Prostate gland (tissue), 2 donors: ENCODE measurements at regions not wholly inside any gene's neighbourhood (a gene's known extent, or its start where the extent isn't known, plus 50 kb on each side); places are given as distances from the start of the nearest gene placed in this dataset.

ENCODE experiments used
- DNase-seq: peaks from one replicate; pipeline ENCODE4 v3.0.0-alpha.2; 2019; ENCODE audit warnings: low spot score
- H3K27ac ChIP-seq, 2 donors: fragments of 200-600 bp; sonication (generic); 2 replicates each; pipeline ENCODE4 v1.5.1; 2017 to 2019
- H3K27me3 ChIP-seq: fragments of 200-600 bp; sonication (generic); replicated peaks from 2 replicates; pipeline ENCODE4 v1.5.1; 2019; ENCODE audit not compliant: insufficient read depth
- H3K36me3 ChIP-seq, 2 donors: fragments of 200-600 bp; sonication (generic); 1 replicate in 1 of 2; 2 replicates in 1 of 2; pipeline versions ENCODE4 v1.5.1 to v1.8.1; 2017 to 2019
- H3K4me1 ChIP-seq: fragments of 200-600 bp; sonication (generic); replicated peaks from 2 replicates; pipeline ENCODE4 v1.5.1; 2019
- H3K4me3 ChIP-seq, 2 donors: fragments of 200-600 bp; sonication (generic); 2 replicates each; pipeline ENCODE4 v1.5.1; 2017 to 2019
- H3K9me3 ChIP-seq: fragments of 200-600 bp; sonication (generic); 2 replicates; pipeline ENCODE4 v1.5.1; 2017
- POLR2A ChIP-seq: fragments of 450-650 bp; IDR thresholded peaks from one replicate; pipeline ENCODE4 v1.6.1; 2016; ENCODE audit warnings: antibody characterized with exemption, mild to moderate bottlenecking
- POLR2AphosphoS5 ChIP-seq: sonication (generic); formaldehyde crosslinking; IDR thresholded peaks from one replicate; pipeline ENCODE4 v1.6.1; 2017; ENCODE audit warnings: antibody characterized with exemption
- WGBS: methylation state at CpG from one replicate; pipeline ENCODE4 v1.1.5; 2018; 5-methylcytosine and 5-hydroxymethylcytosine counted together
- intact Hi-C: fragments of 100-400 bp; cut with DNase I; formaldehyde crosslinking; loops from one replicate; pipeline ENCODE4 v1.14.2; 2022
- TF ChIP-seq, protein P1 (sequence below), 4 experiments: fragments of 200-600 bp in 2 of 4; fragments of 450-650 bp in 2 of 4; sonication (generic) in 2 of 4; IDR thresholded peaks; 1 replicate in 3 of 4; 2 replicates in 1 of 4; pipeline ENCODE4 v1.5.1; 2016 to 2019; ENCODE audit warnings: antibody characterized with exemption in 4 of 4, mild to moderate bottlenecking in 2 of 4, moderate library complexity in 2 of 4

DNA sequence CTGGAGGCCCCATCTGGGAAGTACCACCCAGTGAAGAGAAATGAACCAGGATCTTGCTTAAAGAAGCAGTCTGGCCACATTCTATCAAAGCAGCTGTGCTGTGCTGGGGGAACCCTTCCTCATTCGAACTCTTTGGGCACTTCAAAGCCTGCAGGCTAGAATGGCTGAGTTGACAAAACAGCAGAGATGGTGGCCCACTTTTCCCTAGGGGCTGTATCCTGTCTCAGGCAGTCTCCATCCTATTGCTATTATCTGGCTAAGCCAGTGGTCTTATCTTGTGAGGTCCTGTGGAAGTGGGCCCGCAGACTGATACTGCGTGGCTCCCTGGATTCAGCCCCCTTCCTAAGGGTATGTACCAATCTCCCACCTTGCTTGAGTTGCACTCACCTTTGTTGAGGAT lies 114.3 kb downstream of the VSIG4 start:
- TF ChIP-seq, protein P1, sequence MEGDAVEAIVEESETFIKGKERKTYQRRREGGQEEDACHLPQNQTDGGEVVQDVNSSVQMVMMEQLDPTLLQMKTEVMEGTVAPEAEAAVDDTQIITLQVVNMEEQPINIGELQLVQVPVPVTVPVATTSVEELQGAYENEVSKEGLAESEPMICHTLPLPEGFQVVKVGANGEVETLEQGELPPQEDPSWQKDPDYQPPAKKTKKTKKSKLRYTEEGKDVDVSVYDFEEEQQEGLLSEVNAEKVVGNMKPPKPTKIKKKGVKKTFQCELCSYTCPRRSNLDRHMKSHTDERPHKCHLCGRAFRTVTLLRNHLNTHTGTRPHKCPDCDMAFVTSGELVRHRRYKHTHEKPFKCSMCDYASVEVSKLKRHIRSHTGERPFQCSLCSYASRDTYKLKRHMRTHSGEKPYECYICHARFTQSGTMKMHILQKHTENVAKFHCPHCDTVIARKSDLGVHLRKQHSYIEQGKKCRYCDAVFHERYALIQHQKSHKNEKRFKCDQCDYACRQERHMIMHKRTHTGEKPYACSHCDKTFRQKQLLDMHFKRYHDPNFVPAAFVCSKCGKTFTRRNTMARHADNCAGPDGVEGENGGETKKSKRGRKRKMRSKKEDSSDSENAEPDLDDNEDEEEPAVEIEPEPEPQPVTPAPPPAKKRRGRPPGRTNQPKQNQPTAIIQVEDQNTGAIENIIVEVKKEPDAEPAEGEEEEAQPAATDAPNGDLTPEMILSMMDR (IDR thresholded peaks at IDR 0.05) = no peak
- no peak for TF ChIP-seq POLR2A
- no peak for TF ChIP-seq POLR2AphosphoS5
- no peaks in the 10 kb centered on the region for H3K4me1 ChIP-seq
- H3K27me3 ChIP-seq = no peaks in the 10 kb centered on the region
- DNase-seq = no peak
- H3K36me3 ChIP-seq = no peaks in the 10 kb centered on the region
- WGBS = 84% methylated on average over 3 of the region's 3 CpGs
- no peak overlapping the region for H3K27ac ChIP-seq
- H3K4me3 ChIP-seq = no peak overlapping the region
- intact Hi-C loops = no loop called here
- no peaks in the 10 kb centered on the region for H3K9me3 ChIP-seq

DNA sequence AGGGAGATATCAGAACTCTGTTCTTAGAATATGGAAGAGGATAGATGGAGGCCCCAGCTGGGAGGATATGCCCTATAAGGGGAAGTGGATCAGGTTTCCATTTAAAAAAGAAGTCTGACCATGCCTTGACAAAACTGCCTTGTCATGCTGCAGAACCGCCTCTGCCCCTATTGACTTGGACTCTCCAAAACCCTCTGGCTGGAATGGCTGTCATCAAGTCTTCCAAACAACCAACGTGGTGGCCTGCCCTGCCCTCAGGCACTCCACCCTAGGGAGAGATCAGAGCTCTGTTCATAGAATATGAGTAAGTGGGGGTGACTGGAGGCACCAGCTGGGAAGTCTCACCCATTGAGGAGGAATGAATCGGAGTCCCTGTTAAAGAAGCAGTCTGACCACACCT lies 114.9 kb downstream of the VSIG4 start:
- Histone ChIP-seq H3K9me3 (no peaks in the 10 kb centered on the region), H3K36me3 (no peaks in the 10 kb centered on the region), H3K4me3 (no peak overlapping the region), H3K4me1 (no peaks in the 10 kb centered on the region), H3K27ac (no peak overlapping the region), H3K27me3 (no peaks in the 10 kb centered on the region)
- intact Hi-C loops = no loop called here
- TF ChIP-seq POLR2A = no peak
- TF ChIP-seq, protein P1 (IDR thresholded peaks at IDR 0.05) = no peak
- no peak for TF ChIP-seq POLR2AphosphoS5
- 76% methylated on average over 2 of the region's 3 CpGs for WGBS
- no peak for DNase-seq

DNA sequence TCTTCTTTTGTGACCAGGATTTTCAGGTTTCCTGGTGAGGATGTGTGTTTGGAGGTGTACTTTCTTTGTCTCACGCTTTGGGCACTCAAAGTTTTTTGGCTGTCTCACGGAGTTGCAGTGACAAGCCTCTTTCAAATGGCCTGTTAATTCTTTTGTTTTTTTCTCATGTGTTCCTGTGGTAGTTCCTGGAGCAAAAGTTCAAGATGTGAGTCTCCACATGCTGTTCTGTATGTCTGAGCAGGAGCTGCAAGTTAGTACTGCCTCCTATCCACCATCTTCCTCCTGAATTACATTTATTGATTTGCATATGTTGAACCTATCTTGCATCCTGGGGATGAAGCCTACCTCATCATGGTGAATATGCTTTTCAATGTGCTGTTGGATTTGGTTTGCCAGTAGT lies 118.5 kb downstream of the VSIG4 start:
- no peak for DNase-seq
- WGBS = 21% methylated on average over 2 of the region's 2 CpGs
- H3K9me3 ChIP-seq = no peaks in the 10 kb centered on the region
- no peak for TF ChIP-seq POLR2AphosphoS5
- TF ChIP-seq, protein P1 (IDR thresholded peaks at IDR 0.05) = no peak
- no peak for TF ChIP-seq POLR2A
- no peak overlapping the region for H3K27ac ChIP-seq
- H3K4me1 ChIP-seq = no peaks in the 10 kb centered on the region
- intact Hi-C loops = no loop called here
- no peak overlapping the region for H3K4me3 ChIP-seq
- H3K27me3 ChIP-seq = no peaks in the 10 kb centered on the region
- no peaks in the 10 kb centered on the region for H3K36me3 ChIP-seq

DNA sequence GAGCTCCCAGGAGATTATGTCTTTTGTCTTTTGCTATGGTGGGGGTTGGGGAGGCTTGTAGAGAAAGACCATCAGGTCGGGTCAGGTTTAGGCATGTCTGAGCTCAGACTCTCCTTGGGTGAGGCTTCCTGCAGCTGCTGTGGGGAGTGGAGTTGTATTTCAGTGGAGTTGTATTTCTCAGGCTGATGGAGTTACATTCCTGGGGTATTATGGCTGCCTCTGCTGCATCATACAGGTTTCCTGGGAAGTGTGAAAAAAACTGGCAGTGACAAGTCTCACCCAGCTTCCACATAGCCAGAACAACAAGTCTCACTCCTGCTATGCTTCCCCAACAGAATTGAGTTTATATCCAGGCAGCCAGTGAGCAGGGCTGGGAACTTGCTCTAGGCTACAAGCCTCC lies 119.3 kb downstream of the VSIG4 start:
- Histone ChIP-seq H3K9me3 (no peaks in the 10 kb centered on the region), H3K36me3 (no peaks in the 10 kb centered on the region), H3K27ac (no peak overlapping the region), H3K4me1 (no peaks in the 10 kb centered on the region), H3K27me3 (no peaks in the 10 kb centered on the region), H3K4me3 (no peak overlapping the region)
- TF ChIP-seq POLR2AphosphoS5 (no peak), POLR2A (no peak)
- TF ChIP-seq, protein P1 (IDR thresholded peaks at IDR 0.05) = no peak
- no peak for DNase-seq
- intact Hi-C loops = no loop called here
- 20% methylated on average over 1 of the region's 1 CpG for WGBS

DNA sequence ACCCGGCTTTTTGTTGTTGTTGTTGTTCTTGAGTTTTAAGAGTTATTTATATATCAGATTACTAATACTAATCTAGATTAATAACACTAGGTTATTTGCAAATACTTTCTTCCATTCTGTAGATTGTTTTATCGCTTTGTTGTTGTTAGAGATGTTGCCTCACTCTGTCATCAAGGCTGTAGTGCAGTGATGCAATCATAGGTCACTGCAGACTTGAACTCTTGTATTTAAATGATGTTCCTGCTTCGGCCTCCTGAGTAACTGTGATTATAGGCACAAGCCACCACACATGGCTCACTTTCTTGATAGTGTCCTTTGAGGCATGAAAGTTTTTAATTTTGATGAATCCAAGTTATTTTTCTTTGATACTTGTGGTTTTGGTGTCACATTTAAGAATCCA lies 129.0 kb downstream of the VSIG4 start:
- Histone ChIP-seq H3K4me3 (no peak overlapping the region), H3K36me3 (no peaks in the 10 kb centered on the region), H3K27ac (no peak overlapping the region), H3K27me3 (no peaks in the 10 kb centered on the region), H3K9me3 (no peaks in the 10 kb centered on the region), H3K4me1 (no peaks in the 10 kb centered on the region)
- intact Hi-C loops = no loop called here
- WGBS = 86% methylated on average over 3 of the region's 3 CpGs
- DNase-seq = no peak
- TF ChIP-seq POLR2AphosphoS5 = no peak
- TF ChIP-seq POLR2A = no peak
- TF ChIP-seq, protein P1 (IDR thresholded peaks at IDR 0.05) = no peak
